HG03558 (cell line): ENCODE measurements at regions not wholly inside any gene's neighbourhood (a gene's known extent, or its start where the extent isn't known, plus 50 kb on each side); places are given as distances from the start of the nearest gene placed in this dataset.

ENCODE experiments used
- ATAC-seq: cut with Tn5 transposase; IDR thresholded peaks from one replicate; pipeline ENCODE4 v1.9.1; 2021; ENCODE audit warnings: moderate number of reproducible peaks; ENCODE audit not compliant: unreplicated experiment; ENCODE audit errors: extremely low read depth

- no peak for ATAC-seq
Observed at GRCh38 chr2:128775217-128775913, 456.7 kb upstream of the HS6ST1 start.

- no peak for ATAC-seq
Observed at GRCh38 chr2:128775914-128776285, 457.2 kb upstream of the HS6ST1 start.

- ATAC-seq: no peak
Observed at GRCh38 chr2:128776461-128777195, 458.0 kb upstream of the HS6ST1 start.

GRCh38 chr2:128777196-128778035 lies 458.7 kb upstream of the HS6ST1 start:
- no peak for ATAC-seq

- ATAC-seq: no peak
Observed at GRCh38 chr2:128778843-128779242, 460.2 kb upstream of the HS6ST1 start.

GRCh38 chr2:128779301-128780095 lies 460.8 kb upstream of the HS6ST1 start:
- ATAC-seq: no peak

- no peak for ATAC-seq
Observed at GRCh38 chr2:128780434-128781080, 461.9 kb upstream of the HS6ST1 start.

- no peak for ATAC-seq
Observed at GRCh38 chr2:128781166-128781565, 462.5 kb upstream of the HS6ST1 start.

GRCh38 chr2:128781585-128782385 lies 463.1 kb upstream of the HS6ST1 start:
- ATAC-seq: no peak

GRCh38 chr2:128782411-128783192 lies 463.9 kb upstream of the HS6ST1 start:
- no peak for ATAC-seq

- ATAC-seq: no peak
Observed at GRCh38 chr2:128783193-128783671, 464.6 kb upstream of the HS6ST1 start.

- ATAC-seq: no peak
Observed at GRCh38 chr2:128783896-128784295, 465.2 kb upstream of the HS6ST1 start.

- no peak for ATAC-seq
Observed at GRCh38 chr2:128784626-128785306, 466.1 kb upstream of the HS6ST1 start.

GRCh38 chr2:128786316-128786715 lies 467.6 kb upstream of the HS6ST1 start:
- ATAC-seq: no peak

- no peak for ATAC-seq
Observed at GRCh38 chr2:128786741-128787478, 468.2 kb upstream of the HS6ST1 start.

- no peak for ATAC-seq
Observed at GRCh38 chr2:128787616-128788015, 468.9 kb upstream of the HS6ST1 start.
